B cell (primary cell): ENCODE measurements at regions not wholly inside any gene's neighbourhood (a gene's known extent, or its start where the extent isn't known, plus 50 kb on each side); places are given as distances from the start of the nearest gene placed in this dataset.

ENCODE experiments used
- ATAC-seq: fragments of 200-7000 bp; cut with Tn5 transposase; one replicate; pipeline ENCODE4 v1.10.0; 2021; ENCODE audit warnings: low read depth, mild to moderate bottlenecking, moderate number of reproducible peaks, moderate library complexity
- CTCF ChIA-PET: fragments of 350-600 bp; sonication (Branson Sonifier 250); formaldehyde crosslinking; loops from one replicate; lab custom pipeline; 2021; ENCODE audit warnings: antibody characterized with exemption, inconsistent platforms; lab: Charles Lee
- POLR2A ChIA-PET: fragments of 350-600 bp; sonication (Branson Sonifier 250); formaldehyde crosslinking; loops from one replicate; lab custom pipeline; 2021; ENCODE audit warnings: antibody characterized with exemption; lab: Charles Lee
- DNase-seq: peaks from one replicate; pipeline ENCODE4 v3.0.0; 2013
- H2AFZ ChIP-seq: 2 replicates; pipeline ENCODE4 v1.6.1; 2012; ENCODE audit warnings: mild to moderate bottlenecking, low read depth, low read length; ENCODE audit not compliant: insufficient read depth, poor library complexity, severe bottlenecking
- H3K27ac ChIP-seq, 2 donors: 1 replicate in 1 of 2; 2 replicates in 1 of 2; pipeline ENCODE4 v1.5.1; 2012 to 2013; ENCODE audit warnings: low read length in 2 of 2, mild to moderate bottlenecking in 2 of 2, moderate library complexity in 1 of 2
- H3K27me3 ChIP-seq, 4 experiments: fragments of 200-600 bp in 1 of 4; sonication (generic) in 1 of 4; replicated peaks in 1 of 4; 1 replicate in 2 of 4; 2 replicates in 2 of 4; pipeline versions ENCODE4 v1.6.1 to v1.7.0; 2013 to 2016; ENCODE audit warnings: low read length in 3 of 4, mild to moderate bottlenecking in 2 of 4, mixed read lengths in 1 of 4, moderate library complexity in 1 of 4; ENCODE audit not compliant: insufficient read depth in 4 of 4, control insufficient read depth in 3 of 4; ENCODE audit errors: control extremely low read depth in 1 of 4
- H3K36me3 ChIP-seq, 2 experiments: replicated peaks in 1 of 2; 1 replicate in 1 of 2; 2 replicates in 1 of 2; pipeline versions ENCODE4 v1.6.1 to v1.7.1; 2013; ENCODE audit warnings: low read length in 1 of 2; ENCODE audit not compliant: insufficient read depth in 2 of 2, control insufficient read depth in 1 of 2; ENCODE audit errors: control extremely low read depth in 1 of 2, extremely low read depth in 1 of 2
- H3K4me1 ChIP-seq, 2 donors: fragments of 200-600 bp in 1 of 2; sonication (generic) in 1 of 2; 1 replicate in 1 of 2; 2 replicates in 1 of 2; pipeline versions ENCODE4 v1.5.1 to v1.6.1; 2013 to 2017; ENCODE audit warnings: low read length in 2 of 2; ENCODE audit not compliant: control insufficient read depth in 2 of 2, insufficient read depth in 2 of 2
- H3K4me2 ChIP-seq: replicated peaks from 2 replicates; pipeline ENCODE3; 2012; ENCODE audit warnings: mild to moderate bottlenecking, low read depth, low read length; ENCODE audit not compliant: poor library complexity, severe bottlenecking
- H3K4me3 ChIP-seq, 5 experiments: fragments of 200-600 bp in 1 of 5; sonication (generic) in 1 of 5; 1 replicate in 3 of 5; 2 replicates in 2 of 5; pipeline versions ENCODE4 v1.5.1 to v1.7.0; 2011 to 2016; ENCODE audit warnings: low read length in 4 of 5, mild to moderate bottlenecking in 4 of 5, low read depth in 2 of 5, control low read depth in 1 of 5, moderate library complexity in 1 of 5; ENCODE audit not compliant: insufficient read depth in 1 of 5; ENCODE audit errors: control extremely low read depth in 1 of 5, extremely low read depth in 1 of 5
- H3K79me2 ChIP-seq: fragments of 200-600 bp; sonication (generic); one replicate; pipeline ENCODE4 v1.6.0; 2016; ENCODE audit warnings: low read length; ENCODE audit not compliant: control insufficient read depth, insufficient read depth
- H3K9ac ChIP-seq: fragments of 200-600 bp; sonication (generic); 2 replicates; pipeline ENCODE4 v1.6.1; 2017; ENCODE audit warnings: mild to moderate bottlenecking, low read length, moderate library complexity
- H3K9me3 ChIP-seq, 3 donors: one replicate each; pipeline versions ENCODE4 v1.6.1 to v1.7.1; 2013; ENCODE audit warnings: low read length in 2 of 3; ENCODE audit not compliant: control insufficient read depth in 2 of 3, insufficient read depth in 1 of 3; ENCODE audit errors: control extremely low read depth in 1 of 3
- H4K20me1 ChIP-seq: 2 replicates; pipeline ENCODE4 v1.6.0; 2012; ENCODE audit warnings: mild to moderate bottlenecking, low read length; ENCODE audit not compliant: insufficient read depth, control insufficient read depth, poor library complexity, severe bottlenecking
- H3K27ac Mint-ChIP-seq: one replicate; pipeline ENCODE4 v1.8.0; 2021; ENCODE audit warnings: mixed read lengths
- H3K27me3 Mint-ChIP-seq: one replicate; pipeline ENCODE4 v1.8.0; 2021; ENCODE audit warnings: mixed read lengths
- H3K4me1 Mint-ChIP-seq: one replicate; pipeline ENCODE4 v1.8.0; 2021; ENCODE audit warnings: mixed read lengths
- H3K4me3 Mint-ChIP-seq: one replicate; pipeline ENCODE4 v1.8.0; 2021; ENCODE audit warnings: mixed read lengths
- H3K9me3 Mint-ChIP-seq: one replicate; pipeline ENCODE4 v1.8.0; 2022; ENCODE audit warnings: mixed read lengths; ENCODE audit not compliant: insufficient read depth
- EZH2 ChIP-seq: IDR thresholded peaks from 2 replicates; pipeline ENCODE4 v1.6.1; 2012; ENCODE audit warnings: borderline replicate concordance, low read depth, mild to moderate bottlenecking, moderate library complexity, low read length; ENCODE audit not compliant: insufficient read depth, poor library complexity, severe bottlenecking
- WGBS: methylation state at CpG from one replicate; pipeline ENCODE4 v1.1.5; 2013; ENCODE audit warnings: missing lambda C conversion rate; ENCODE audit not compliant: insufficient coverage; 5-methylcytosine and 5-hydroxymethylcytosine counted together
- intact Hi-C: fragments of 100-400 bp; cut with micrococcal nuclease; formaldehyde crosslinking; loops from one replicate; pipeline ENCODE4 v1.10.0; 2022
- TF ChIP-seq, protein P1 (sequence below): fragments of 200-600 bp; IDR thresholded peaks from one replicate; pipeline ENCODE4 v1.8.0; 2022; ENCODE audit warnings: antibody characterized with exemption, mild to moderate bottlenecking

- Mint-ChIP-seq H3K27me3 (no peaks in the 10 kb centered on the region), H3K4me3 (no peak overlapping the region), H3K4me1 (no peaks in the 10 kb centered on the region), H3K27ac (no peak overlapping the region), H3K9me3 (peaks cover 8% of the 10 kb centered on the region)
- TF ChIP-seq, protein P1, sequence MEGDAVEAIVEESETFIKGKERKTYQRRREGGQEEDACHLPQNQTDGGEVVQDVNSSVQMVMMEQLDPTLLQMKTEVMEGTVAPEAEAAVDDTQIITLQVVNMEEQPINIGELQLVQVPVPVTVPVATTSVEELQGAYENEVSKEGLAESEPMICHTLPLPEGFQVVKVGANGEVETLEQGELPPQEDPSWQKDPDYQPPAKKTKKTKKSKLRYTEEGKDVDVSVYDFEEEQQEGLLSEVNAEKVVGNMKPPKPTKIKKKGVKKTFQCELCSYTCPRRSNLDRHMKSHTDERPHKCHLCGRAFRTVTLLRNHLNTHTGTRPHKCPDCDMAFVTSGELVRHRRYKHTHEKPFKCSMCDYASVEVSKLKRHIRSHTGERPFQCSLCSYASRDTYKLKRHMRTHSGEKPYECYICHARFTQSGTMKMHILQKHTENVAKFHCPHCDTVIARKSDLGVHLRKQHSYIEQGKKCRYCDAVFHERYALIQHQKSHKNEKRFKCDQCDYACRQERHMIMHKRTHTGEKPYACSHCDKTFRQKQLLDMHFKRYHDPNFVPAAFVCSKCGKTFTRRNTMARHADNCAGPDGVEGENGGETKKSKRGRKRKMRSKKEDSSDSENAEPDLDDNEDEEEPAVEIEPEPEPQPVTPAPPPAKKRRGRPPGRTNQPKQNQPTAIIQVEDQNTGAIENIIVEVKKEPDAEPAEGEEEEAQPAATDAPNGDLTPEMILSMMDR = no peak
- TF ChIP-seq EZH2 = no peak
- DNase-seq (no peak), ATAC-seq (no peak)
- 61% methylated on average over 2 of the region's 2 CpGs for WGBS
- H2AFZ ChIP-seq = no peak overlapping the region
- no peaks in the 10 kb centered on the region for H3K79me2 ChIP-seq
- H3K27ac ChIP-seq = no peak overlapping the region
- no peaks in the 10 kb centered on the region for H3K27me3 ChIP-seq
- H3K36me3 ChIP-seq = no peaks in the 10 kb centered on the region
- H4K20me1 ChIP-seq = no peaks in the 10 kb centered on the region
- no peaks in the 10 kb centered on the region for H3K9me3 ChIP-seq
- H3K9ac ChIP-seq = no peak overlapping the region
- H3K4me3 ChIP-seq = no peak overlapping the region
- POLR2A ChIA-PET = no interaction called here
- CTCF ChIA-PET = no interaction called here
- H3K4me2 ChIP-seq = no peak overlapping the region
- no peaks in the 10 kb centered on the region for H3K4me1 ChIP-seq
- intact Hi-C loops = no loop called here
Observed at GRCh38 chr13:107992542-107992941, 222.8 kb downstream of the LIG4 start.

DNA sequence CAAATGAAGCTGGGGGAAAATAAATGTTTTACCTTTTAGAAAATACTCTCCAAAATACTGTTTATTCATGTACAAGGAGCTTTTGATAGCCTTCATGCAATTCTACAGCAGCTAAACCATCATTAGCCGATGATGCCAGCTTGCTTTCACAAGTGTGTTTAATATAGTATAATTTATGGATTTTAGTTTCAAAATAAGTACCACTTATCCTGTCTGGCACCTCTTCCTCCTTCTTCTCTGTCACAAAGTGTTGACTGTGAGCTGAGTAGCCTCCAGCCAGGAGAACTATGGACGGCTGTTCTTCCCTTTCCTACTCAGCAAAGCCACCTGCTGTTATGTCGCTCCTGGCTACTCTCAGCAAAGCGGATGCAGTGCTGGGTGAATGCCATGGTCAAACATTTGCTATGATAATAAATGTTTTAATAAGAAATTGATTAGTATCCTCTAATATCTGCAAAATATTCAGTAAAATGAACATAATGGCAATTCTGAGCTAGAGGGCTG, 238.2 kb downstream of the LIG4 start:
- Histone ChIP-seq H3K36me3 (no peaks in the 10 kb centered on the region), H4K20me1 (no peaks in the 10 kb centered on the region), H3K4me3 (no peak overlapping the region), H3K9me3 (no peaks in the 10 kb centered on the region), H3K79me2 (no peaks in the 10 kb centered on the region), H3K27me3 (no peaks in the 10 kb centered on the region), H3K27ac (no peak overlapping the region), H3K4me1 (no peaks in the 10 kb centered on the region), H3K9ac (no peak overlapping the region), H2AFZ (no peak overlapping the region), H3K4me2 (no peak overlapping the region)
- Mint-ChIP-seq H3K27me3 (no peaks in the 10 kb centered on the region), H3K27ac (no peak overlapping the region), H3K9me3 (peaks cover under 1% of the 10 kb centered on the region), H3K4me1 (no peaks in the 10 kb centered on the region), H3K4me3 (no peak overlapping the region)
- POLR2A ChIA-PET = no interaction called here
- DNase-seq = no peak
- TF ChIP-seq, protein P1 = no peak
- TF ChIP-seq EZH2 = no peak
- intact Hi-C loops = no loop called here
- CTCF ChIA-PET = no interaction called here
- no peak for ATAC-seq
- no CpG with 5 or more reads among the region's 4 CpGs for WGBS
